GM12891 (cell line): ENCODE measurements at regions not wholly inside any gene's neighbourhood (a gene's known extent, or its start where the extent isn't known, plus 50 kb on each side); places are given as distances from the start of the nearest gene placed in this dataset.

Source experiments
- DNase-seq: peaks from one replicate; pipeline ENCODE4 v3.0.0; 2011; ENCODE audit warnings: low spot score; ENCODE audit not compliant: insufficient read length
- FAIRE-seq: peaks from 2 replicates; lab custom pipeline; 2011; peaks lifted over from hg19 to GRCh38; lab: Jason Lieb, UNC
- PAX5 ChIP-seq: IDR thresholded peaks from 2 replicates; pipeline ENCODE4 v1.6.1; 2011; ENCODE audit warnings: low read length, moderate library complexity, mild to moderate bottlenecking; ENCODE audit not compliant: insufficient read depth, severe bottlenecking
- POLR2A ChIP-seq: IDR thresholded peaks from 2 replicates; pipeline ENCODE4 v1.6.1; 2011; ENCODE audit warnings: low read depth, low read length, control low read depth
- POLR2AphosphoS5 ChIP-seq: IDR thresholded peaks from 2 replicates; pipeline ENCODE4 v1.6.1; 2011; ENCODE audit warnings: low read depth, low read length, control low read depth
- POU2F2 ChIP-seq: IDR thresholded peaks from 2 replicates; pipeline ENCODE4 v1.6.1; 2011; ENCODE audit warnings: low read depth, mild to moderate bottlenecking, control low read depth, low read length, moderate library complexity
- SPI1 ChIP-seq: IDR thresholded peaks from 2 replicates; pipeline ENCODE4 v1.6.1; 2011; ENCODE audit warnings: low read depth, low read length, control low read depth
- TAF1 ChIP-seq: IDR thresholded peaks from 2 replicates; pipeline ENCODE4 v1.6.1; 2011; ENCODE audit warnings: low read depth, low read length, control low read depth

- FAIRE-seq: no peak
Measured at GRCh38 chr15:58336161-58336560, 95.6 kb upstream of the LIPC start.

GRCh38 chr15:58340176-58340575 lies 91.6 kb upstream of the LIPC start:
- FAIRE-seq: no peak
- no peak for DNase-seq
- TF ChIP-seq SPI1: no peak
- TF ChIP-seq PAX5: no peak
- no peak for TF ChIP-seq POLR2A
- TF ChIP-seq TAF1: no peak
- TF ChIP-seq POU2F2: no peak
- TF ChIP-seq POLR2AphosphoS5: no peak

More at GRCh38 chr15:58336161-58336560, 95.6 kb upstream of the LIPC start:
- TF ChIP-seq POLR2A: no peak
- no peak for TF ChIP-seq POLR2AphosphoS5
- no peak for TF ChIP-seq POU2F2
- TF ChIP-seq PAX5: no peak
- no peak for TF ChIP-seq TAF1
- TF ChIP-seq SPI1: no peak
- DNase-seq: no peak

GRCh38 chr15:58342508-58342907 lies 89.3 kb upstream of the LIPC start:
- FAIRE-seq (no peak), DNase-seq (no peak)
- TF ChIP-seq TAF1 (no peak), POLR2AphosphoS5 (no peak), POU2F2 (no peak), SPI1 (no peak), POLR2A (no peak), PAX5 (no peak)

DNA sequence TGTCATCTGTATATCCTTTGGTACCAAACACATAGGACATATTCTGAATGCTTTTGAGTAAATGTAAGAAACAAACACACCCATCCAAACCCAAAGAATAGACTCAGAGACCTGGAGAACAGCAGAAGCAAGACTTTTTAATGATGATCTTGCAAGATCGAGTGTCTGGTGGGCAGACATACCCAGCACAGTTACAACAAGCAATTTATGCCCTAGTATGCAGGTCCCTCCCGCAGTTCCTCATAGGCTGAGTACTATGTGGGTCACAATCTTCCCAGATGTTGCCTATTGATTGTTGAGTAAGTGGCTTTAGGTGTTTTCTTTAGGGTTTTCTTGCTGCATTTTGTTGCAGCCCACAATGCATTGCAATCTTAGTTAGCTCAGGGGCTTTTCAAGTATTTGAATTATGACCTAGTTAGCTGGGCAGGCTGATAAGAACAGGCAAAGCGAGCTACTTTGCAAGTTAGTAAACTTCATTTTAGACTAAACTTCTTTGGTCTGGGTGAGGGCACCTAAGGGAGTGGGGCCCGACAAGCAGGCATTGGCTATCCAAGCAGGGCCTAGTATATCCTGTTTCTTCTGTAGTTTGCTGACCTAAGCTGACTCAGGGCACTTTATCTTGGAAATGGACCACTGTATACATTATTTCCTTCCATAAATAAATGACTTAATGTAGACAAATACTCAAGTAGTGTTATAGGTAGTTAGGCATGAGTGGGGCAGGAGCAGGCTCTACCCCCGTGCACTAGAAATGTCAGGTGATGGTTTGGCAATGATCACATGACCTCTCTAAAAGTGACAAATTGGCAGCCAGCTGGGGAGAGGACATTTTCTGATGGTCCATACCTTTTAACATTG lies 87.3 kb upstream of the LIPC start:
- FAIRE-seq (no peak), DNase-seq (no peak)
- TF ChIP-seq POLR2AphosphoS5: no peak
- TF ChIP-seq SPI1: no peak
- TF ChIP-seq TAF1: no peak
- TF ChIP-seq POLR2A: no peak
- TF ChIP-seq POU2F2: no peak
- TF ChIP-seq PAX5: no peak

GRCh38 chr15:58346361-58346760 lies 85.4 kb upstream of the LIPC start:
- no peak for TF ChIP-seq SPI1
- no peak for TF ChIP-seq TAF1
- TF ChIP-seq POU2F2: no peak
- no peak for TF ChIP-seq POLR2AphosphoS5
- no peak for FAIRE-seq
- DNase-seq: no peak

- FAIRE-seq (no peak), DNase-seq (no peak)
- TF ChIP-seq TAF1 (no peak), POLR2AphosphoS5 (no peak), SPI1 (no peak), POU2F2 (no peak), POLR2A (no peak), PAX5 (no peak)
Measured at GRCh38 chr15:58348095-58348812, 83.5 kb upstream of the LIPC start.

- DNase-seq: no peak
Measured at GRCh38 chr15:58352026-58352929, 79.5 kb upstream of the LIPC start.

GRCh38 chr15:58355382-58355971 lies 76.3 kb upstream of the LIPC start:
- DNase-seq: no peak
- no peak for TF ChIP-seq PAX5
- 0 out of 2 replicates have a peak, but pooled peaks have one; percentile 24 for TF ChIP-seq POU2F2
- peak; percentile 84 for FAIRE-seq

More at GRCh38 chr15:58352026-58352929, 79.5 kb upstream of the LIPC start:
- TF ChIP-seq POLR2A: no peak
- no peak for TF ChIP-seq POU2F2
- no peak for TF ChIP-seq PAX5
- no peak for FAIRE-seq
